Endothelial cell of umbilical vein (primary cell): ENCODE measurements at regions not wholly inside any gene's neighbourhood (a gene's known extent, or its start where the extent isn't known, plus 50 kb on each side); places are given as distances from the start of the nearest gene placed in this dataset.
"Not testable (repeated sequence)": the region's sequence is repeated elsewhere in the genome, so short reads cannot be mapped to it uniquely, and the experiment has no call there.

Source experiments
- BruUV-seq: library from RNA; stranded (reverse); fragments of 400-500 nt; replicated peaks from 2 replicates; lab custom pipeline; 2021; lab: Mats Ljungman, UMichigan
- CTCF ChIA-PET: fragments of 300-600, 350-600 bp; sonication (Branson Sonifier 250); formaldehyde crosslinking; loops from one replicate; lab custom pipeline; 2021; ENCODE audit warnings: antibody characterized with exemption, inconsistent platforms; lab: Charles Lee
- POLR2A ChIA-PET: fragments of 300-600, 350-600 bp; sonication (Branson Sonifier 250); formaldehyde crosslinking; loops from one replicate; lab custom pipeline; 2021; ENCODE audit warnings: antibody characterized with exemption, inconsistent platforms; lab: Charles Lee
- DNase-seq: peaks from one replicate; pipeline ENCODE4 v3.0.0-alpha.2; 2011; ENCODE audit warnings: low read depth, low spot score
- FAIRE-seq: peaks from 2 replicates; lab custom pipeline; 2011; peaks lifted over from hg19 to GRCh38; lab: Jason Lieb, UNC
- H2AFZ ChIP-seq: 2 replicates; pipeline ENCODE4 v1.6.0; 2012; ENCODE audit warnings: low read depth, low read length, control low read depth, inconsistent platforms
- H3K27ac ChIP-seq: 2 replicates; pipeline ENCODE4 v1.5.1; 2011; ENCODE audit warnings: low read depth, mild to moderate bottlenecking, control low read depth, low read length, moderate library complexity; ENCODE audit not compliant: insufficient read depth
- H3K27me3 ChIP-seq, 2 experiments: 2 replicates each; pipeline versions ENCODE4 v1.6.0 to v1.6.1; 2011; ENCODE audit warnings: low read length in 2 of 2, mixed read lengths in 1 of 2; ENCODE audit not compliant: control insufficient read depth in 2 of 2, insufficient read depth in 2 of 2
- H3K36me3 ChIP-seq, 2 experiments: 2 replicates in 1 of 2; 3 replicates in 1 of 2; pipeline ENCODE4 v1.5.1; 2011; ENCODE audit warnings: low read length in 2 of 2, mild to moderate bottlenecking in 1 of 2, moderate library complexity in 1 of 2; ENCODE audit not compliant: control insufficient read depth in 2 of 2, insufficient read depth in 2 of 2; ENCODE audit errors: extremely low read depth in 1 of 2
- H3K4me1 ChIP-seq: 3 replicates; pipeline ENCODE4 v1.5.1; 2011; ENCODE audit warnings: mild to moderate bottlenecking, low read length; ENCODE audit not compliant: control insufficient read depth, insufficient read depth; ENCODE audit errors: extremely low read depth
- H3K4me2 ChIP-seq: 2 replicates; pipeline ENCODE4 v1.6.1; 2011; ENCODE audit warnings: low read length, control low read depth, mixed read lengths; ENCODE audit not compliant: insufficient read depth
- H3K4me3 ChIP-seq, 3 experiments: fragments of 200-600 bp in 1 of 3; sonication (generic), shearing (Covaris generic) in 1 of 3; replicated peaks in 1 of 3; 2 replicates each; pipeline ENCODE4 v1.5.1; 2011 to 2016; ENCODE audit warnings: control low read depth in 3 of 3, low read length in 3 of 3, mild to moderate bottlenecking in 2 of 3, inconsistent platforms in 1 of 3, low read depth in 1 of 3, moderate library complexity in 1 of 3; ENCODE audit not compliant: insufficient read depth in 1 of 3
- H3K79me2 ChIP-seq: 2 replicates; pipeline ENCODE4 v1.6.0; 2012; ENCODE audit warnings: low read length, inconsistent platforms; ENCODE audit not compliant: control insufficient read depth, insufficient read depth
- H3K9ac ChIP-seq: replicated peaks from 2 replicates; pipeline ENCODE3; 2011; ENCODE audit warnings: low read length, control low read depth; ENCODE audit not compliant: insufficient read depth; ENCODE audit errors: extremely low read depth
- H3K9me1 ChIP-seq: replicated peaks from 3 replicates; pipeline ENCODE4 v1.6.0; 2011; ENCODE audit warnings: mild to moderate bottlenecking, low read length; ENCODE audit not compliant: control insufficient read depth, insufficient read depth; ENCODE audit errors: extremely low read depth
- H3K9me3 ChIP-seq: replicated peaks from 2 replicates; pipeline ENCODE4 v1.5.1; 2012; ENCODE audit warnings: low read length, inconsistent platforms; ENCODE audit not compliant: control insufficient read depth, insufficient read depth
- H4K20me1 ChIP-seq: replicated peaks from 2 replicates; pipeline ENCODE3; 2011; ENCODE audit warnings: mild to moderate bottlenecking, low read length; ENCODE audit not compliant: control insufficient read depth, insufficient read depth; ENCODE audit errors: extremely low read depth
- FOS ChIP-seq: IDR thresholded peaks from 2 replicates; pipeline ENCODE4 v1.6.1; 2011; ENCODE audit warnings: mild to moderate bottlenecking, low read length, moderate library complexity, borderline replicate concordance; ENCODE audit not compliant: insufficient read depth
- GATA2 ChIP-seq: IDR thresholded peaks from 2 replicates; pipeline ENCODE4 v1.7.0; 2011; ENCODE audit warnings: low read depth, mild to moderate bottlenecking, moderate library complexity, mixed read lengths, low read length; ENCODE audit not compliant: insufficient read length, insufficient read depth
- JUN ChIP-seq: IDR thresholded peaks from 2 replicates; pipeline ENCODE4 v1.6.1; 2011; ENCODE audit warnings: borderline replicate concordance, low read depth; ENCODE audit not compliant: insufficient read length, insufficient read depth
- POLR2AphosphoS5 ChIP-seq: IDR thresholded peaks from 2 replicates; pipeline ENCODE4 v1.6.1; 2012; ENCODE audit warnings: low read depth, mild to moderate bottlenecking, control low read depth, low read length, moderate library complexity; ENCODE audit not compliant: insufficient read depth
- dilution Hi-C: fragments of 300-500 bp; cut with MboI; formaldehyde crosslinking; loops from one replicate; pipeline ENCODE4 v1.15.0; 2019; ENCODE audit warnings: low sequenced_read_pairs; ENCODE audit not compliant: extremely low pct_ligation_motif_present
- intact Hi-C: fragments of 100-400 bp; cut with micrococcal nuclease; formaldehyde crosslinking; loops from one replicate; pipeline ENCODE4 v1.10.0; 2022
- TF ChIP-seq, protein P1 (sequence below): IDR thresholded peaks from 2 replicates; pipeline ENCODE4 v1.6.1; 2011; ENCODE audit not compliant: insufficient read depth, insufficient read length

DNA sequence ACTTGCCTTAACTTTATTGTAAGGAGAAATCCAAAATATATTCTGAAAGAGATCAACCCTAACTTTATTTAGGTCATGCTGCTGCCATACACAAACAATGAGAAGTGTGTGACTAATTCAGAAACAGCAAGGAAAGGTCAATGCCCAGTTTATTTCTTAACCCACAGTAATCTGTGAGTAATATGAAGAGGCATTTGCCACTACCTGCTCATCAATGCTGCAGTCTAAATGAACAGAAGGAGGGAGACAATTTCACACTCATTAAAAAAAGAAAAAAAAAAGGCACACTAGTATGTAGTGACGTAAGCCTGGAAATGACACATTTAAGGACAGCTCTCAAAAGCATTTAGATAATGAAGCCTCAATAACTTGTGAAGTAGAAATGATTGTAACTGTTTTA, 90.5 kb upstream of the FOXN3 start:
- DNase-seq (peak; percentile 76), FAIRE-seq (peak; percentile 95)
- Histone ChIP-seq H3K36me3 (no peaks in the 10 kb centered on the region), H3K9me3 (no peaks in the 10 kb centered on the region), H3K9ac (no peak overlapping the region), H3K27me3 (no peaks in the 10 kb centered on the region), H3K4me2 (peak overlapping the region; percentile 48), H3K4me1 (peaks cover 17% of the 10 kb centered on the region), H3K27ac (peak overlapping the region; percentile 37), H4K20me1 (no peaks in the 10 kb centered on the region), H2AFZ (no peak overlapping the region), H3K4me3 (no peak overlapping the region), H3K9me1 (no peaks in the 10 kb centered on the region), H3K79me2 (no peaks in the 10 kb centered on the region)
- POLR2A ChIA-PET = no interaction called here
- TF ChIP-seq GATA2 (no peak), FOS (peak; percentile 90), JUN (peak; percentile 59), POLR2AphosphoS5 (peak; percentile 46)
- TF ChIP-seq, protein P1, sequence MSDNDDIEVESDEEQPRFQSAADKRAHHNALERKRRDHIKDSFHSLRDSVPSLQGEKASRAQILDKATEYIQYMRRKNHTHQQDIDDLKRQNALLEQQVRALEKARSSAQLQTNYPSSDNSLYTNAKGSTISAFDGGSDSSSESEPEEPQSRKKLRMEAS = no peak
- CTCF ChIA-PET = interaction anchor here (1.2 kb wide), 1 partner anchor 35 kb away, joined by 3 read pairs; no protein-coding TSS in a partner anchor
- dilution Hi-C loops (no loop called here), intact Hi-C loops (loop anchor here (2.0 to 5.0 kb wide), 2 partner anchors 80 to 111 kb away; no protein-coding TSS in a partner anchor)
- no TSS peak for BruUV-seq

DNA sequence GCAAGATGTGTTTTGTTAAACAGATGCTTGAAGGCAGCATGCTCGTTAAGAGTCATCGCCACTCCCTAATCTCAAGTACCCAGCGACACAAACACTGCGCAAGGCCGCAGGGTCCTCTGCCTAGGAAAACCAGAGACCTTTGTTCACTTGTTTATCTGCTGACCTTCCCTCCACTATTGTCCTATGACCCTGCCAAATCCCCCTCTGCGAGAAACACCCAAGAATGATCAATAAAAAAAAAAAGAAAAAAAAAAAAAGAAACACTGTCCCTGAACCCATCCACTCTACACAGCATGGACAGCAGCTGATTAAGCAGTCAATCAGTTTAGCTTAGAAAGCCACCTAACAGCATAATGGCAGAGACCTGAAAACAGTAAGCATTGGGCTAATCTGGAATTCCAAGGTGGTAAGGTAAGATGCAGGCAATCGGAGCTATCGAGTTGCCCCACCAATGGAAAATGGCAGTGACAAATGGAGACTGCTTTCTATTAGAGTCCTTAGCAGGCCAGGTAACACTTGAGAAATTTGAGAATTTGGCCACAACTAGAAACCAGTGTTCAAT, 89.9 kb upstream of the FOXN3 start:
- intact Hi-C loops = loop anchor here (2.0 to 5.0 kb wide), 2 partner anchors 80 to 112 kb away; no protein-coding TSS in a partner anchor
- H3K9me3 ChIP-seq, H3K4me3 ChIP-seq, dilution Hi-C loops, DNase-seq, H3K9ac ChIP-seq, H3K9me1 ChIP-seq, H3K36me3 ChIP-seq, POLR2A ChIA-PET, H4K20me1 ChIP-seq, H2AFZ ChIP-seq, BruUV-seq, H3K79me2 ChIP-seq, H3K27me3 ChIP-seq, FAIRE-seq: not testable (repeated sequence)
- Histone ChIP-seq H3K4me2 (peak overlapping the region; percentile 48), H3K27ac (peak overlapping the region; percentile 36), H3K4me1 (peaks cover 17% of the 10 kb centered on the region)
- CTCF ChIA-PET = interaction anchor here (1.2 kb wide), 1 partner anchor 36 kb away, joined by 3 read pairs; no protein-coding TSS in a partner anchor
